ENCODE measurements at regions not wholly inside any gene's neighbourhood (a gene's known extent, or its start where the extent isn't known, plus 50 kb on each side); places are given as distances from the start of the nearest gene placed in this dataset.
"Not testable (repeated sequence)": the region's sequence is repeated elsewhere in the genome, so short reads cannot be mapped to it uniquely, and the experiment has no call there.

DNA sequence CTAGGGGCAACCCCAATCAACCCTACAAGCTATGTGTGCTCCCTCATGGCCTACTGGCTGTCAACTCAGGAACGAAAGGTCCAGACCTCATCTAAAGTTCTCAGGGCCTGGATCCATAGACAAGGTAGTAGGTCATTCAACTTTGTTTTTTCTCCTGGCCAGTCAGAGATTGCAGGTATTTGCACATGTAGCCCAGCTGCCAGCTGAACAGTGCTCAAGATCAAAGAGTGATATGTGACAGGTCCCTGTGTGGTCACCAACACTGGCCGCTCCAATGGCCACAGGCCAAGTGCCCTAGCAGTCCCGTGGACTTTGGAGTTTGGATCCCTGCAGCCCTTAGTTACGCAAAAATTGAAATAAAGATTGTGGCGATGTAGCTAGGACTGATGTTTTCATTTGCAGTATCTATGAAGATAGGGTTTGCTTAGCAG, 60.6 kb upstream of the ATXN1 start:
- H3K14ac ChIP-seq (replicated peaks; ENCODE audit: low read depth, low read length), result no peak overlapping the region
- ATAC-seq (ENCODE audit: low read depth), result no peak
- H2BK5ac ChIP-seq (ENCODE audit: low read depth, low read length, poor library complexity, severe bottlenecking), result no peak overlapping the region
- H2BK20ac ChIP-seq (ENCODE audit: low read depth, low read length), result no peak overlapping the region
- H3K36me3 ChIP-seq (ENCODE audit: control insufficient read depth, insufficient read depth, low read length), result no peaks in the 10 kb centered on the region
- H3K27ac ChIP-seq (ENCODE audit: insufficient read depth, low read length), result no peak overlapping the region
- H3K9me1 ChIP-seq (ENCODE audit: insufficient read depth, low read length), result no peaks in the 10 kb centered on the region
- H4K91ac ChIP-seq (ENCODE audit: insufficient read depth, low read depth, low read length), result no peak overlapping the region
- in situ Hi-C loops (cut with MboI; ENCODE audit: low sequenced_read_pairs), result no loop called here
- no peak overlapping the region for H3K4me2 ChIP-seq (ENCODE audit: low read depth, low read length)
- intact Hi-C loops (cut with micrococcal nuclease), result no loop called here
- H3K9ac ChIP-seq (ENCODE audit: low read depth, low read length), result no peak overlapping the region
- H3K23ac ChIP-seq (ENCODE audit: low read depth, low read length), result no peak overlapping the region
- H3K18ac ChIP-seq (ENCODE audit: low read depth, low read length), result no peak overlapping the region
- no peak overlapping the region for H2AK5ac ChIP-seq (ENCODE audit: low read depth, low read length)
- POLR2A ChIA-PET (ENCODE audit: unreplicated experiment), result no interaction called here
- H2BK120ac ChIP-seq (ENCODE audit: low read depth, low read length), result no peak overlapping the region
- no peak overlapping the region for H2AFZ ChIP-seq (replicated peaks; ENCODE audit: low read length, poor library complexity)
- 100% methylated on average over 2 of the region's 5 CpGs; no CpG with 5 or more reads in 1 of the 2 experiments for WGBS, 2 experiments (ENCODE audit: extremely low coverage in 2 of 2, insufficient read length in 1 of 2)
- DNase-seq, result no peak
- no peak overlapping the region for H3K56ac ChIP-seq (ENCODE audit: extremely low read depth, insufficient read depth, low read length)
- H3K4me1 ChIP-seq (ENCODE audit: control insufficient read depth, insufficient read depth, low read length), result peaks cover 3% of the 10 kb centered on the region
- CTCF ChIA-PET, result interaction anchor here (0.6 to 0.7 kb wide), 2 partner anchors 29 to 59 kb away, joined by 3 to 6 read pairs; no protein-coding TSS in a partner anchor
- no peaks in the 10 kb centered on the region for H3K79me1 ChIP-seq (ENCODE audit: low read depth in 1 of 2, low read length in 2 of 2)
- no peak overlapping the region for H4K5ac ChIP-seq (ENCODE audit: low read depth, low read length)
- H3K4ac ChIP-seq (ENCODE audit: low read depth, low read length), result no peak overlapping the region
- TF ChIP-seq POLR2A (IDR thresholded peaks at IDR 0.05; ENCODE audit: low read depth, low read length), result no peak
- TF ChIP-seq CEBPB (IDR thresholded peaks at IDR 0.05; ENCODE audit: low read depth, low read length), result no peak
- no peak for TF ChIP-seq SMC3 (IDR thresholded peaks at IDR 0.05; ENCODE audit: low read depth, low read length)
- TF ChIP-seq MAFK (IDR thresholded peaks at IDR 0.05; ENCODE audit: low read depth, low read length), result no peak
- no peak for TF ChIP-seq FOS (IDR thresholded peaks at IDR 0.05; ENCODE audit: low read depth, low read length)
- no peaks in the 10 kb centered on the region for H3K9me3 ChIP-seq (ENCODE audit: control insufficient read depth, insufficient read depth, low read length)
- H4K20me1 ChIP-seq (ENCODE audit: insufficient read depth, low read length), result no peaks in the 10 kb centered on the region
- H4K8ac ChIP-seq (ENCODE audit: low read depth in 2 of 2, low read length in 2 of 2), result no peak overlapping the region
- dilution Hi-C loops (cut with HindIII; ENCODE audit: low sequenced_read_pairs, unreplicated experiment), result no loop called here
- no TSS peak for BruUV-seq (replicated peaks)
- H2BK15ac ChIP-seq (ENCODE audit: low read depth, low read length), result no peak overlapping the region
- peaks cover 3% of the 10 kb centered on the region; the same call in 1 of the 2 replicates for H3K27me3 ChIP-seq (ENCODE audit: control insufficient read depth, insufficient read depth, low read length)
- no peak overlapping the region for H3K4me3 ChIP-seq (ENCODE audit: insufficient read depth, low read depth, low read length)
- H2AK9ac ChIP-seq (replicated peaks; ENCODE audit: low read depth, low read length, poor library complexity), result no peak overlapping the region

DNA sequence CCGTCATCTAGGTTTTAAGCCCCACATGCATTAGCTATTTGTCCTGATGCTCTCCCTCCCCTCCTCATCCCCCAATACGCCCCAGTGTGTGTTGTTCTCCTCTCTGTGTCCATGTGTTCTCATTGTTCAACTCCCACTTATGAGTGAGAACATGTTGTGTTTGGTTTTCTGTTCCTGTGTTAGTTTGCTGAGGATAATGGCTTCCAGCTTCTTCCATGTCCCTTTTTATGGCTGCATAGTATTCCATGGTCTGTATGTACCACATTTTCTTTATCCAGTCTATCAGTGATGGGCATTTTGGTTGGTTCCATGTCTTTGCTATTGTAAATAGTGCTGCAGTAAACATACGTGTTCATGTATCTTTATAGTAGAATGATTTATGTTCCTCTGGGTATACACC, 59.0 kb upstream of the ATXN1 start:
- dilution Hi-C loops (cut with HindIII; ENCODE audit: low sequenced_read_pairs, unreplicated experiment); H3K27me3 ChIP-seq (ENCODE audit: control insufficient read depth, insufficient read depth, low read length); H3K4me1 ChIP-seq (ENCODE audit: control insufficient read depth, insufficient read depth, low read length); H3K23ac ChIP-seq (ENCODE audit: low read depth, low read length); in situ Hi-C loops (cut with MboI; ENCODE audit: low sequenced_read_pairs); H4K8ac ChIP-seq (ENCODE audit: low read depth in 2 of 2, low read length in 2 of 2); H2BK120ac ChIP-seq (ENCODE audit: low read depth, low read length); H4K20me1 ChIP-seq (ENCODE audit: insufficient read depth, low read length); H2AFZ ChIP-seq (replicated peaks; ENCODE audit: low read length, poor library complexity); ATAC-seq (ENCODE audit: low read depth); POLR2A ChIA-PET (ENCODE audit: unreplicated experiment); H3K14ac ChIP-seq (replicated peaks; ENCODE audit: low read depth, low read length); H4K91ac ChIP-seq (ENCODE audit: insufficient read depth, low read depth, low read length); H3K9me1 ChIP-seq (ENCODE audit: insufficient read depth, low read length); H3K36me3 ChIP-seq (ENCODE audit: control insufficient read depth, insufficient read depth, low read length); H2BK15ac ChIP-seq (ENCODE audit: low read depth, low read length); H3K9ac ChIP-seq (ENCODE audit: low read depth, low read length); H3K4ac ChIP-seq (ENCODE audit: low read depth, low read length); intact Hi-C loops (cut with micrococcal nuclease); BruUV-seq (replicated peaks); H3K56ac ChIP-seq (ENCODE audit: extremely low read depth, insufficient read depth, low read length); H2AK5ac ChIP-seq (ENCODE audit: low read depth, low read length); H4K5ac ChIP-seq (ENCODE audit: low read depth, low read length); DNase-seq; H3K79me1 ChIP-seq (ENCODE audit: low read depth in 1 of 2, low read length in 2 of 2); H3K27ac ChIP-seq (ENCODE audit: insufficient read depth, low read length); H2BK20ac ChIP-seq (ENCODE audit: low read depth, low read length); H3K18ac ChIP-seq (ENCODE audit: low read depth, low read length); H2BK5ac ChIP-seq (ENCODE audit: low read depth, low read length, poor library complexity, severe bottlenecking); H3K4me3 ChIP-seq (ENCODE audit: insufficient read depth, low read depth, low read length); H2AK9ac ChIP-seq (replicated peaks; ENCODE audit: low read depth, low read length, poor library complexity); H3K4me2 ChIP-seq (ENCODE audit: low read depth, low read length); H3K9me3 ChIP-seq (ENCODE audit: control insufficient read depth, insufficient read depth, low read length): not testable (repeated sequence)
- CTCF ChIA-PET, result interaction anchor here (1.3 kb wide), 1 partner anchor 13 kb away, joined by 3 read pairs; no protein-coding TSS in a partner anchor
- no CpG with 5 or more reads among the region's 3 CpGs for WGBS, 2 experiments (ENCODE audit: extremely low coverage in 2 of 2, insufficient read length in 1 of 2)
